Neural cell (in vitro differentiated cells): ENCODE measurements at regions not wholly inside any gene's neighbourhood (a gene's known extent, or its start where the extent isn't known, plus 50 kb on each side); places are given as distances from the start of the nearest gene placed in this dataset.
A peak's percentile ranks its signal among the peaks of the same experiment; 100 is the strongest.

Experiments
- H2AFZ ChIP-seq: fragments of 200-600, 300-800 bp; sonication (generic), shearing (Covaris generic); 2 replicates; pipeline ENCODE4 v1.6.0; 2014; ENCODE audit warnings: low read depth, mild to moderate bottlenecking, antibody characterized with exemption, low read length, moderate library complexity
- H3F3A ChIP-seq: fragments of 200-600 bp; shearing (Covaris generic); 2 replicates; pipeline ENCODE4 v1.6.1; 2016; ENCODE audit warnings: mild to moderate bottlenecking, moderate library complexity, mixed read lengths, antibody characterized with exemption, low read length; ENCODE audit not compliant: insufficient read depth, poor library complexity, severe bottlenecking
- H3K27ac ChIP-seq: fragments of 200-600, 300-800 bp; sonication (generic), shearing (Covaris generic); 2 replicates; pipeline ENCODE4 v1.5.1; 2014; ENCODE audit warnings: mild to moderate bottlenecking, low read length, moderate library complexity
- H3K27me3 ChIP-seq: fragments of 300-800, 200-600 bp; sonication (generic), shearing (Covaris generic); 2 replicates; pipeline ENCODE4 v1.6.0; 2014; ENCODE audit warnings: mild to moderate bottlenecking, low read depth, low read length, moderate library complexity; ENCODE audit not compliant: insufficient read depth
- H3K36me3 ChIP-seq: fragments of 300-800, 200-600 bp; sonication (generic), shearing (Covaris generic); 2 replicates; pipeline ENCODE4 v1.5.1; 2014; ENCODE audit warnings: mild to moderate bottlenecking, antibody characterized with exemption, low read length, moderate library complexity; ENCODE audit not compliant: insufficient read depth
- H3K4me2 ChIP-seq: fragments of 300-800, 200-600 bp; sonication (generic), shearing (Covaris generic); 2 replicates; pipeline ENCODE4 v1.6.0; 2014; ENCODE audit warnings: mild to moderate bottlenecking, low read length
- H3K4me3 ChIP-seq: fragments of 300-800, 200-600 bp; sonication (generic), shearing (Covaris generic); 2 replicates; pipeline ENCODE4 v1.5.1; 2014; ENCODE audit warnings: mild to moderate bottlenecking, low read length, moderate library complexity
- H3K79me2 ChIP-seq: fragments of 200-600 bp; shearing (Covaris generic); replicated peaks from 2 replicates; pipeline ENCODE4 v1.6.0; 2014; ENCODE audit warnings: mild to moderate bottlenecking, low read length, moderate library complexity; ENCODE audit not compliant: insufficient read depth
- H3K9ac ChIP-seq: fragments of 300-800, 200-600 bp; sonication (generic), shearing (Covaris generic); 2 replicates; pipeline ENCODE4 v1.6.1; 2016; ENCODE audit warnings: mild to moderate bottlenecking, low read length, mixed read lengths
- H3K9me2 ChIP-seq: fragments of 200-600 bp; shearing (Covaris generic); 2 replicates; pipeline ENCODE4 v1.6.1; 2016; ENCODE audit warnings: mild to moderate bottlenecking, low read length, mixed read lengths; ENCODE audit not compliant: insufficient read depth
- H3K9me3 ChIP-seq: fragments of 200-600, 300-800 bp; sonication (generic), shearing (Covaris generic); 2 replicates; pipeline ENCODE4 v1.6.1; 2016; ENCODE audit warnings: mild to moderate bottlenecking, mixed run types, low read length, moderate library complexity, mixed read lengths
- H4K20me1 ChIP-seq: fragments of 200-600 bp; shearing (Covaris generic); 2 replicates; pipeline ENCODE4 v1.6.1; 2016; ENCODE audit warnings: mild to moderate bottlenecking, mixed run types; ENCODE audit not compliant: insufficient read depth
- CTCF ChIP-seq: fragments of 450-650 bp; IDR thresholded peaks from 2 replicates; pipeline ENCODE4 v1.5.1; 2014; ENCODE audit warnings: antibody characterized with exemption, mild to moderate bottlenecking, moderate library complexity; ENCODE audit not compliant: poor library complexity, severe bottlenecking
- EP300 ChIP-seq: fragments of 450-650 bp; conservative IDR thresholded peaks from 2 replicates; pipeline ENCODE4 v1.6.1; 2014; ENCODE audit warnings: antibody characterized with exemption, mild to moderate bottlenecking, moderate library complexity; ENCODE audit not compliant: poor library complexity, severe bottlenecking
- EZH2 ChIP-seq: fragments of 200-600, 300-800 bp; shearing (Covaris generic), sonication (generic); IDR thresholded peaks from 2 replicates; pipeline ENCODE4 v1.6.1; 2014; ENCODE audit warnings: antibody characterized with exemption, low read length, borderline replicate concordance, mild to moderate bottlenecking; ENCODE audit not compliant: insufficient read depth, poor library complexity, severe bottlenecking
- MXI1 ChIP-seq: fragments of 450-650 bp; conservative IDR thresholded peaks from 2 replicates; pipeline ENCODE4 v1.6.1; 2014; ENCODE audit warnings: antibody characterized with exemption, mild to moderate bottlenecking; ENCODE audit not compliant: poor library complexity, severe bottlenecking
- POLR2AphosphoS5 ChIP-seq: IDR thresholded peaks from 2 replicates; pipeline ENCODE4 v1.6.1; 2012
- RAD21 ChIP-seq: fragments of 450-650 bp; conservative IDR thresholded peaks from 2 replicates; pipeline ENCODE4 v1.6.1; 2014; ENCODE audit warnings: antibody characterized with exemption, mild to moderate bottlenecking, moderate library complexity
- REST ChIP-seq: IDR thresholded peaks from 2 replicates; pipeline ENCODE4 v1.6.1; 2012; ENCODE audit warnings: borderline replicate concordance
- SMC3 ChIP-seq: fragments of 450-650 bp; conservative IDR thresholded peaks from 2 replicates; pipeline ENCODE4 v1.6.1; 2014; ENCODE audit warnings: antibody characterized with exemption, mild to moderate bottlenecking, moderate library complexity; ENCODE audit not compliant: poor library complexity
- TAF1 ChIP-seq: IDR thresholded peaks from 2 replicates; pipeline ENCODE4 v1.6.1; 2012; ENCODE audit warnings: low read depth

GRCh38 chr13:108508263-108508662 is 121.1 kb upstream of the MYO16 start:
- TF ChIP-seq CTCF (peak; percentile 47), SMC3 (peak; percentile 62), RAD21 (peak; percentile 50), MXI1 (no peak), EZH2 (no peak), POLR2AphosphoS5 (no peak), EP300 (no peak)
- no peak overlapping the region for H2AFZ ChIP-seq
- no peak overlapping the region for H3K9ac ChIP-seq
- H3K4me2 ChIP-seq: no peak overlapping the region
- no peaks in the 10 kb centered on the region for H3K9me3 ChIP-seq
- no peaks in the 10 kb centered on the region for H3K79me2 ChIP-seq
- H4K20me1 ChIP-seq: no peaks in the 10 kb centered on the region
- no peaks in the 10 kb centered on the region for H3K9me2 ChIP-seq
- no peaks in the 10 kb centered on the region for H3K36me3 ChIP-seq
- no peak overlapping the region for H3K4me3 ChIP-seq
- H3F3A ChIP-seq: no peaks in the 10 kb centered on the region
- no peaks in the 10 kb centered on the region for H3K27me3 ChIP-seq
- H3K27ac ChIP-seq: no peak overlapping the region

- Histone ChIP-seq H3K9me2 (no peaks in the 10 kb centered on the region), H3K9me3 (no peaks in the 10 kb centered on the region), H3K4me3 (no peak overlapping the region), H3F3A (no peaks in the 10 kb centered on the region), H4K20me1 (no peaks in the 10 kb centered on the region), H3K4me2 (no peak overlapping the region), H3K36me3 (no peaks in the 10 kb centered on the region), H3K79me2 (no peaks in the 10 kb centered on the region), H3K27ac (no peak overlapping the region), H2AFZ (no peak overlapping the region), H3K9ac (no peak overlapping the region), H3K27me3 (no peaks in the 10 kb centered on the region)
- TF ChIP-seq RAD21: no peak
- TF ChIP-seq SMC3: no peak
- no peak for TF ChIP-seq CTCF
- no peak for TF ChIP-seq TAF1
- TF ChIP-seq EZH2: no peak
Observed at GRCh38 chr13:108525827-108526226, 103.6 kb upstream of the MYO16 start.

- no peak overlapping the region for H3K4me2 ChIP-seq
- TF ChIP-seq TAF1 (no peak), SMC3 (no peak), RAD21 (no peak), EZH2 (no peak), MXI1 (no peak), EP300 (no peak), REST (no peak), CTCF (no peak), POLR2AphosphoS5 (no peak)
- no peak overlapping the region for H2AFZ ChIP-seq
- no peaks in the 10 kb centered on the region for H4K20me1 ChIP-seq
- H3K79me2 ChIP-seq: no peaks in the 10 kb centered on the region
- H3F3A ChIP-seq: no peaks in the 10 kb centered on the region
- no peak overlapping the region for H3K9ac ChIP-seq
- H3K27ac ChIP-seq: no peak overlapping the region
- no peak overlapping the region for H3K4me3 ChIP-seq
- H3K27me3 ChIP-seq: no peaks in the 10 kb centered on the region
- no peaks in the 10 kb centered on the region for H3K9me3 ChIP-seq
- H3K36me3 ChIP-seq: no peaks in the 10 kb centered on the region
- no peaks in the 10 kb centered on the region for H3K9me2 ChIP-seq
Observed at GRCh38 chr13:108526286-108526685, 103.1 kb upstream of the MYO16 start.
